NCI-H146 (cell line): ENCODE measurements at regions not wholly inside any gene's neighbourhood (a gene's known extent, or its start where the extent isn't known, plus 50 kb on each side); places are given as distances from the start of the nearest gene placed in this dataset.
"Not testable (repeated sequence)": the region's sequence is repeated elsewhere in the genome, so short reads cannot be mapped to it uniquely, and the experiment has no call there.

Experiments used
- DNase-seq: peaks from one replicate; lab custom pipeline; 2025; lab: John Stamatoyannopoulos, UW

- no peak for DNase-seq
Observed at GRCh38 chr3:78255403-78255802, 1215.5 kb downstream of the ROBO2 start.

- DNase-seq = no peak
Observed at GRCh38 chr3:78256123-78256522, 1216.2 kb downstream of the ROBO2 start.

GRCh38 chr3:78257951-78258530, 1218.1 kb downstream of the ROBO2 start:
- DNase-seq = no peak

GRCh38 chr3:78258798-78259197, 1218.9 kb downstream of the ROBO2 start:
- DNase-seq = no peak

GRCh38 chr3:78260388-78260787, 1220.5 kb downstream of the ROBO2 start:
- no peak for DNase-seq

GRCh38 chr3:78266550-78266949, 1226.7 kb downstream of the ROBO2 start:
- DNase-seq = not testable (repeated sequence)

GRCh38 chr3:78267235-78267634, 1227.3 kb downstream of the ROBO2 start:
- no peak for DNase-seq

- DNase-seq = no peak
Observed at GRCh38 chr3:78268087-78268486, 1228.2 kb downstream of the ROBO2 start.

GRCh38 chr3:78268716-78269668, 1229.1 kb downstream of the ROBO2 start:
- no peak for DNase-seq

GRCh38 chr3:78273326-78273725, 1233.4 kb downstream of the ROBO2 start:
- no peak for DNase-seq

GRCh38 chr3:78274475-78275065, 1234.7 kb downstream of the ROBO2 start:
- no peak for DNase-seq

GRCh38 chr3:78275420-78275852, 1235.5 kb downstream of the ROBO2 start:
- no peak for DNase-seq

- no peak for DNase-seq
Observed at GRCh38 chr3:78277220-78277619, 1237.3 kb downstream of the ROBO2 start.

- DNase-seq = no peak
Observed at GRCh38 chr3:78277801-78278200, 1237.9 kb downstream of the ROBO2 start.

GRCh38 chr3:78279091-78279490, 1239.2 kb downstream of the ROBO2 start:
- DNase-seq = no peak

GRCh38 chr3:78281381-78281780, 1241.5 kb downstream of the ROBO2 start:
- no peak for DNase-seq

- no peak for DNase-seq
Observed at GRCh38 chr3:78283994-78284393, 1244.1 kb downstream of the ROBO2 start.

GRCh38 chr3:78285032-78285728, 1245.3 kb downstream of the ROBO2 start:
- no peak for DNase-seq

GRCh38 chr3:78287085-78287484, 1247.2 kb downstream of the ROBO2 start:
- DNase-seq = no peak

GRCh38 chr3:78293284-78293683, 1253.4 kb downstream of the ROBO2 start:
- no peak for DNase-seq

GRCh38 chr3:78304115-78304514, 1264.2 kb downstream of the ROBO2 start:
- DNase-seq = no peak

- no peak for DNase-seq
Observed at GRCh38 chr3:78312851-78313250, 1273.0 kb downstream of the ROBO2 start.
